Liver (tissue), 3 donors: ENCODE measurements at regions not wholly inside any gene's neighbourhood (a gene's known extent, or its start where the extent isn't known, plus 50 kb on each side); places are given as distances from the start of the nearest gene placed in this dataset.

Experiments used
- EGR1 ChIP-seq, 2 donors: IDR thresholded peaks; 2 replicates each; pipeline ENCODE4 v1.6.1; 2016 to 2018; ENCODE audit warnings: antibody characterized with exemption in 2 of 2, low read depth in 2 of 2
- MAX ChIP-seq: IDR thresholded peaks from 2 replicates; pipeline ENCODE4 v1.6.1; 2016; ENCODE audit warnings: antibody characterized with exemption
- RAD21 ChIP-seq, 2 donors: IDR thresholded peaks; 2 replicates each; pipeline ENCODE4 v1.6.1; 2016; ENCODE audit warnings: antibody characterized with exemption in 2 of 2, mild to moderate bottlenecking in 2 of 2
- TF ChIP-seq, protein P1 (sequence below): fragments of 150-350 bp; IDR thresholded peaks from 2 replicates; pipeline ENCODE4 v1.5.1; 2017; ENCODE audit warnings: improper control_type of control experiment, low read depth, low read length; ENCODE audit not compliant: missing input control
- TF ChIP-seq, protein P2 (sequence below): IDR thresholded peaks from 2 replicates; pipeline ENCODE4 v1.6.1; 2016; ENCODE audit warnings: antibody characterized with exemption, mild to moderate bottlenecking
- donor health status: healthy.
- donor health status: healthy.

- no peak for TF ChIP-seq EGR1 (IDR thresholded peaks at IDR 0.05; ENCODE audit: low read depth in 2 of 2)
- TF ChIP-seq, protein P1, sequence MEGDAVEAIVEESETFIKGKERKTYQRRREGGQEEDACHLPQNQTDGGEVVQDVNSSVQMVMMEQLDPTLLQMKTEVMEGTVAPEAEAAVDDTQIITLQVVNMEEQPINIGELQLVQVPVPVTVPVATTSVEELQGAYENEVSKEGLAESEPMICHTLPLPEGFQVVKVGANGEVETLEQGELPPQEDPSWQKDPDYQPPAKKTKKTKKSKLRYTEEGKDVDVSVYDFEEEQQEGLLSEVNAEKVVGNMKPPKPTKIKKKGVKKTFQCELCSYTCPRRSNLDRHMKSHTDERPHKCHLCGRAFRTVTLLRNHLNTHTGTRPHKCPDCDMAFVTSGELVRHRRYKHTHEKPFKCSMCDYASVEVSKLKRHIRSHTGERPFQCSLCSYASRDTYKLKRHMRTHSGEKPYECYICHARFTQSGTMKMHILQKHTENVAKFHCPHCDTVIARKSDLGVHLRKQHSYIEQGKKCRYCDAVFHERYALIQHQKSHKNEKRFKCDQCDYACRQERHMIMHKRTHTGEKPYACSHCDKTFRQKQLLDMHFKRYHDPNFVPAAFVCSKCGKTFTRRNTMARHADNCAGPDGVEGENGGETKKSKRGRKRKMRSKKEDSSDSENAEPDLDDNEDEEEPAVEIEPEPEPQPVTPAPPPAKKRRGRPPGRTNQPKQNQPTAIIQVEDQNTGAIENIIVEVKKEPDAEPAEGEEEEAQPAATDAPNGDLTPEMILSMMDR: no peak
- TF ChIP-seq RAD21 (IDR thresholded peaks at IDR 0.05): no peak
- TF ChIP-seq, protein P2, sequence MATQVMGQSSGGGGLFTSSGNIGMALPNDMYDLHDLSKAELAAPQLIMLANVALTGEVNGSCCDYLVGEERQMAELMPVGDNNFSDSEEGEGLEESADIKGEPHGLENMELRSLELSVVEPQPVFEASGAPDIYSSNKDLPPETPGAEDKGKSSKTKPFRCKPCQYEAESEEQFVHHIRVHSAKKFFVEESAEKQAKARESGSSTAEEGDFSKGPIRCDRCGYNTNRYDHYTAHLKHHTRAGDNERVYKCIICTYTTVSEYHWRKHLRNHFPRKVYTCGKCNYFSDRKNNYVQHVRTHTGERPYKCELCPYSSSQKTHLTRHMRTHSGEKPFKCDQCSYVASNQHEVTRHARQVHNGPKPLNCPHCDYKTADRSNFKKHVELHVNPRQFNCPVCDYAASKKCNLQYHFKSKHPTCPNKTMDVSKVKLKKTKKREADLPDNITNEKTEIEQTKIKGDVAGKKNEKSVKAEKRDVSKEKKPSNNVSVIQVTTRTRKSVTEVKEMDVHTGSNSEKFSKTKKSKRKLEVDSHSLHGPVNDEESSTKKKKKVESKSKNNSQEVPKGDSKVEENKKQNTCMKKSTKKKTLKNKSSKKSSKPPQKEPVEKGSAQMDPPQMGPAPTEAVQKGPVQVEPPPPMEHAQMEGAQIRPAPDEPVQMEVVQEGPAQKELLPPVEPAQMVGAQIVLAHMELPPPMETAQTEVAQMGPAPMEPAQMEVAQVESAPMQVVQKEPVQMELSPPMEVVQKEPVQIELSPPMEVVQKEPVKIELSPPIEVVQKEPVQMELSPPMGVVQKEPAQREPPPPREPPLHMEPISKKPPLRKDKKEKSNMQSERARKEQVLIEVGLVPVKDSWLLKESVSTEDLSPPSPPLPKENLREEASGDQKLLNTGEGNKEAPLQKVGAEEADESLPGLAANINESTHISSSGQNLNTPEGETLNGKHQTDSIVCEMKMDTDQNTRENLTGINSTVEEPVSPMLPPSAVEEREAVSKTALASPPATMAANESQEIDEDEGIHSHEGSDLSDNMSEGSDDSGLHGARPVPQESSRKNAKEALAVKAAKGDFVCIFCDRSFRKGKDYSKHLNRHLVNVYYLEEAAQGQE: no peak
- no peak for TF ChIP-seq MAX
Measured at GRCh38 chr3:118705487-118706219, 329.0 kb downstream of the IGSF11 start.
